Fibroblast of villous mesenchyme (primary cell): ENCODE measurements at regions not wholly inside any gene's neighbourhood (a gene's known extent, or its start where the extent isn't known, plus 50 kb on each side); places are given as distances from the start of the nearest gene placed in this dataset.

Experiments used
- DNase-seq: peaks from one replicate; pipeline ENCODE4 v3.0.0-alpha.2; 2010; ENCODE audit warnings: low read depth
- H3K4me3 ChIP-seq: 2 replicates; pipeline ENCODE4 v1.5.1; 2011; ENCODE audit warnings: low read depth, mild to moderate bottlenecking, low read length
- CTCF ChIP-seq: IDR thresholded peaks from 2 replicates; pipeline ENCODE4 v1.5.1; 2012; ENCODE audit warnings: low read depth, mild to moderate bottlenecking, low read length; ENCODE audit not compliant: insufficient read depth

- no peak for DNase-seq
- TF ChIP-seq CTCF = no peak
- no peak overlapping the region for H3K4me3 ChIP-seq
Observed at GRCh38 chr1:29767088-29767685, 530.9 kb downstream of the PTPRU start.

GRCh38 chr1:29762635-29763034 is 526.3 kb downstream of the PTPRU start:
- H3K4me3 ChIP-seq = no peak overlapping the region
- DNase-seq = no peak
- TF ChIP-seq CTCF = no peak

GRCh38 chr1:29761159-29761928 is 525.0 kb downstream of the PTPRU start:
- H3K4me3 ChIP-seq = no peak overlapping the region
- no peak for TF ChIP-seq CTCF
- no peak for DNase-seq

GRCh38 chr1:29760067-29760564 is 523.8 kb downstream of the PTPRU start:
- TF ChIP-seq CTCF = no peak
- DNase-seq = no peak
- no peak overlapping the region for H3K4me3 ChIP-seq

GRCh38 chr1:29758781-29759499 is 522.6 kb downstream of the PTPRU start:
- DNase-seq = no peak
- no peak overlapping the region for H3K4me3 ChIP-seq
- TF ChIP-seq CTCF = no peak

DNA sequence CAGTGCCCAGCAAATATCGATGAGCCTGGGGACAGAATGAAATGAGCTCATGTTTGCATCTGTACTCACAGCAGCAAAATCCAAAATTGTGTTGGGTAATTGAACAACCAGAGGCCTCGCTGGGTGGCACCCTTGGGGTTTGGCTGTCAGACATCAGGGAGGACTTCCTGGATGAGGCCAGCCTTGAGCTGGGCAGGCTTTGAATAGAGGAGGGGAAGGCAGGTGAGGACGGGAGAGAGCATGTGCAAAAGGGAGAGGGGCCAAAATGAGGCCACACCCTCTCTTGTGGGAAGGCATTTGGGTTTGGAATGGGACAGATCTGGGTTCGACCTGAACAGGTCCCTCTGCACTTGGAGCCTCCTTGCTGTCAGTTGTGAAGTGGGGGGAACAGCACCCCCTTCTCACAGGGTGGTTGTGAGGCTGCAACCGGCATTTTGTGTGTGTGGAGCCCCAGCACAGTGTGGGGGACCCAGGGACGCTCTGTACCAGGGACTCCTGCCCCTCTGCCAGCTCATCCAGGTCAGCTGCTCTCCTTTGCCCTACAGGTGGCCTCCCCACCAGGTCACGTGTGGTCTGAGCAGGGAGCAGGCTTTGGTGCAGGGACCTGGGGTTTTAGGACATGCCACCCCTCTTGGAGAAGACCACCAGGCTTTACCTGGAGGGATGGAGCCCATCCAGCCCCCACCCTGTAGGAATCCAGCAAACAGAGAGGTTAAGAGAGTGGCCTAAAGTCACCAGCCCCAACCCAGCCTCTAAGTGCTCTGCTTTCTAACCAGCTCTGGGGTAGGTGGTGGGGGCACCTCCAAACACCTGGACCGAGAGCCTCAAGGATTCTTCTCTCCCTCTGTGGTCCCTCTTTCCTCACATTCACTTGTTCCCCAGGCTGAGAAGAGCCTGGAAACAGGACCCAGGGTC is 521.8 kb downstream of the PTPRU start:
- TF ChIP-seq CTCF = no peak
- H3K4me3 ChIP-seq = no peak overlapping the region
- DNase-seq = no peak
